RWPE2 (cell line): ENCODE measurements at regions not wholly inside any gene's neighbourhood (a gene's known extent, or its start where the extent isn't known, plus 50 kb on each side); places are given as distances from the start of the nearest gene placed in this dataset.

Experiments used
- ATAC-seq: fragments of 200-7000 bp; cut with Tn5 transposase; 3 replicates; pipeline ENCODE4 v1.9.1; 2021; ENCODE audit warnings: low read depth
- DNase-seq: peaks from one replicate; pipeline ENCODE4 v3.0.0-alpha.2; 2020; ENCODE audit warnings: low spot score
- H3K27ac ChIP-seq: fragments of 450-650 bp; 2 replicates; pipeline ENCODE4 v1.5.1; 2017; ENCODE audit warnings: mild to moderate bottlenecking; ENCODE audit not compliant: poor library complexity, severe bottlenecking
- H3K27me3 ChIP-seq: fragments of 250-450 bp; sonication (Bioruptor Pico); 2 replicates; pipeline ENCODE4 v1.5.1; 2021; ENCODE audit warnings: mild to moderate bottlenecking, moderate library complexity; ENCODE audit not compliant: insufficient read depth, poor library complexity, severe bottlenecking
- H3K36me3 ChIP-seq: fragments of 250-450 bp; sonication (Bioruptor Pico); 2 replicates; pipeline ENCODE4 v1.5.1; 2020; ENCODE audit warnings: low read depth, mild to moderate bottlenecking, moderate library complexity
- H3K4me1 ChIP-seq: fragments of 250-450 bp; sonication (Bioruptor Pico); 2 replicates; pipeline ENCODE4 v1.5.1; 2021; ENCODE audit warnings: mild to moderate bottlenecking, moderate library complexity; ENCODE audit not compliant: insufficient read depth, poor library complexity, severe bottlenecking
- H3K4me3 ChIP-seq: fragments of 250-450 bp; sonication (Bioruptor Pico); 2 replicates; pipeline ENCODE4 v1.5.1; 2021; ENCODE audit warnings: mild to moderate bottlenecking, moderate library complexity; ENCODE audit not compliant: severe bottlenecking
- H3K9me3 ChIP-seq: fragments of 250-450 bp; sonication (Bioruptor Pico); 2 replicates; pipeline ENCODE4 v1.5.1; 2021; ENCODE audit warnings: mild to moderate bottlenecking, moderate library complexity; ENCODE audit not compliant: severe bottlenecking
- TF ChIP-seq, protein P1 (sequence below): fragments of 450-650 bp; IDR thresholded peaks from one replicate; pipeline ENCODE4 v1.5.1; 2017; ENCODE audit warnings: mild to moderate bottlenecking, moderate library complexity; ENCODE audit not compliant: poor library complexity, severe bottlenecking

DNA sequence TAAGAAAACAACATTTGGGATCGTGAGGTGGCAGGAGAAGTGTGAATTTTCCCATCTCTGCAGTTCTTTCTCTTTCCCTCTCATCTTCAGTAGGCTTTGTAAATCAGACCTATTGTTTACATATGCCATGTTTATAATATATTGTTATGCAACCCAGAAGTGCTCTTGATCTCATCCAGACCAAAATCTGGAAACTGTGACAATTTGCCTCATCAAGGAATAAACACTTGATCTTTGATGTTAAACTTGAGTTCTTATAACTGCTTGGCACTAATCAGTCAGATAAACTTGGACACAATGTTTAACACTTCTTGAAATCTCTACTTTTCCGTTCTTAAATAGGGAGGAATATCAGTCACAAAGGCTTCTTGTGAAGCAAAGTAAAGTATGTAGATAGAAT is 384.7 kb downstream of the DMRT2 start:
- ATAC-seq (no peak), DNase-seq (no peak)
- H3K27me3 ChIP-seq, result no peaks in the 10 kb centered on the region
- H3K9me3 ChIP-seq, result no peaks in the 10 kb centered on the region
- no peaks in the 10 kb centered on the region for H3K36me3 ChIP-seq
- no peak overlapping the region for H3K4me3 ChIP-seq
- TF ChIP-seq, protein P1, sequence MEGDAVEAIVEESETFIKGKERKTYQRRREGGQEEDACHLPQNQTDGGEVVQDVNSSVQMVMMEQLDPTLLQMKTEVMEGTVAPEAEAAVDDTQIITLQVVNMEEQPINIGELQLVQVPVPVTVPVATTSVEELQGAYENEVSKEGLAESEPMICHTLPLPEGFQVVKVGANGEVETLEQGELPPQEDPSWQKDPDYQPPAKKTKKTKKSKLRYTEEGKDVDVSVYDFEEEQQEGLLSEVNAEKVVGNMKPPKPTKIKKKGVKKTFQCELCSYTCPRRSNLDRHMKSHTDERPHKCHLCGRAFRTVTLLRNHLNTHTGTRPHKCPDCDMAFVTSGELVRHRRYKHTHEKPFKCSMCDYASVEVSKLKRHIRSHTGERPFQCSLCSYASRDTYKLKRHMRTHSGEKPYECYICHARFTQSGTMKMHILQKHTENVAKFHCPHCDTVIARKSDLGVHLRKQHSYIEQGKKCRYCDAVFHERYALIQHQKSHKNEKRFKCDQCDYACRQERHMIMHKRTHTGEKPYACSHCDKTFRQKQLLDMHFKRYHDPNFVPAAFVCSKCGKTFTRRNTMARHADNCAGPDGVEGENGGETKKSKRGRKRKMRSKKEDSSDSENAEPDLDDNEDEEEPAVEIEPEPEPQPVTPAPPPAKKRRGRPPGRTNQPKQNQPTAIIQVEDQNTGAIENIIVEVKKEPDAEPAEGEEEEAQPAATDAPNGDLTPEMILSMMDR, result no peak
- H3K27ac ChIP-seq, result no peak overlapping the region
- H3K4me1 ChIP-seq, result no peaks in the 10 kb centered on the region

- Histone ChIP-seq H3K9me3 (no peaks in the 10 kb centered on the region), H3K4me3 (no peak overlapping the region), H3K4me1 (no peaks in the 10 kb centered on the region), H3K27ac (no peak overlapping the region), H3K27me3 (no peaks in the 10 kb centered on the region), H3K36me3 (no peaks in the 10 kb centered on the region)
- no peak for DNase-seq
- ATAC-seq, result no peak
- TF ChIP-seq, protein P1, result no peak
Observed at GRCh38 chr9:1440256-1440655, 390.1 kb downstream of the DMRT2 start.

- TF ChIP-seq, protein P1, result no peak
- Histone ChIP-seq H3K36me3 (no peaks in the 10 kb centered on the region), H3K4me1 (no peaks in the 10 kb centered on the region), H3K27me3 (no peaks in the 10 kb centered on the region), H3K9me3 (no peaks in the 10 kb centered on the region), H3K4me3 (no peak overlapping the region), H3K27ac (no peak overlapping the region)
- peak; percentile 68; the same call in 2 of the 3 replicates for ATAC-seq
- DNase-seq, result no peak
Observed at GRCh38 chr9:1442105-1442504, 391.9 kb downstream of the DMRT2 start.

- H3K27ac ChIP-seq, result no peak overlapping the region
- no peaks in the 10 kb centered on the region for H3K4me1 ChIP-seq
- no peaks in the 10 kb centered on the region for H3K27me3 ChIP-seq
- TF ChIP-seq, protein P1, result no peak
- no peaks in the 10 kb centered on the region for H3K36me3 ChIP-seq
- ATAC-seq (no peak), DNase-seq (no peak)
- no peak overlapping the region for H3K4me3 ChIP-seq
- no peaks in the 10 kb centered on the region for H3K9me3 ChIP-seq
Observed at GRCh38 chr9:1443450-1443849, 393.3 kb downstream of the DMRT2 start.

- no peak for ATAC-seq
- no peak for DNase-seq
- no peaks in the 10 kb centered on the region for H3K9me3 ChIP-seq
- TF ChIP-seq, protein P1, result no peak
- H3K4me1 ChIP-seq, result no peaks in the 10 kb centered on the region
- H3K4me3 ChIP-seq, result no peak overlapping the region
- H3K36me3 ChIP-seq, result no peaks in the 10 kb centered on the region
- H3K27me3 ChIP-seq, result no peaks in the 10 kb centered on the region
- no peak overlapping the region for H3K27ac ChIP-seq
Observed at GRCh38 chr9:1446671-1447070, 396.5 kb downstream of the DMRT2 start.
